Kidney (tissue), 13 donors: ENCODE measurements at regions not wholly inside any gene's neighbourhood (a gene's known extent, or its start where the extent isn't known, plus 50 kb on each side); places are given as distances from the start of the nearest gene placed in this dataset.

ENCODE experiments used
- DNase-seq, 5 donors: peaks; one replicate each; pipeline ENCODE4 v3.0.0-alpha.2; 2013 to 2020
- FAIRE-seq: peaks from 2 replicates; lab custom pipeline; 2012; peaks lifted over from hg19 to GRCh38; lab: Jason Lieb, UNC
- H3K27ac ChIP-seq, 2 donors: one replicate each; pipeline ENCODE4 v1.7.0; 2013; ENCODE audit warnings: low read depth in 2 of 2, low read length in 2 of 2, inconsistent platforms in 1 of 2
- H3K27me3 ChIP-seq: one replicate; pipeline ENCODE4 v1.7.1; 2013; ENCODE audit warnings: low read length, inconsistent platforms; ENCODE audit not compliant: control insufficient read depth, insufficient read depth
- H3K36me3 ChIP-seq, 3 donors: one replicate each; pipeline versions ENCODE4 v1.7.0 to v1.7.1; 2013; ENCODE audit warnings: low read length in 3 of 3, control low read depth in 1 of 3, inconsistent platforms in 1 of 3; ENCODE audit not compliant: insufficient read depth in 3 of 3, control insufficient read depth in 2 of 3
- H3K4me1 ChIP-seq, 3 donors: one replicate each; pipeline versions ENCODE4 v1.7.0 to v1.7.1; 2013; ENCODE audit warnings: low read length in 3 of 3, inconsistent platforms in 1 of 3, low read depth in 1 of 3; ENCODE audit not compliant: control insufficient read depth in 2 of 3, insufficient read depth in 2 of 3
- H3K4me3 ChIP-seq, 3 donors: one replicate each; pipeline versions ENCODE4 v1.7.0 to v1.8.1; 2013; ENCODE audit warnings: low read length in 3 of 3, control low read depth in 1 of 3, inconsistent platforms in 1 of 3
- H3K9ac ChIP-seq, 3 donors: one replicate each; pipeline versions ENCODE4 v1.7.0 to v1.7.1; 2013; ENCODE audit warnings: low read length in 3 of 3, control low read depth in 1 of 3, inconsistent platforms in 1 of 3
- H3K9me3 ChIP-seq, 3 donors: one replicate each; pipeline versions ENCODE4 v1.7.0 to v1.7.1; 2013; ENCODE audit warnings: low read length in 3 of 3, control low read depth in 1 of 3, inconsistent platforms in 1 of 3; ENCODE audit not compliant: control insufficient read depth in 2 of 3, insufficient read depth in 1 of 3
- CTCF ChIP-seq: IDR thresholded peaks from 3 replicates; pipeline ENCODE4 v1.5.1; 2012; ENCODE audit warnings: mild to moderate bottlenecking, moderate library complexity, borderline replicate concordance; ENCODE audit not compliant: insufficient read depth; ENCODE audit errors: extremely low read depth
- intact Hi-C: fragments of 100-400 bp; cut with DNase I; formaldehyde crosslinking; loops from one replicate; pipeline ENCODE4 v1.11.1; 2022
- donor health status: control.
- donor health status: control.
- donor health status: control.
- donor health status: control.
- donor health status: control.
- donor health status: DM: yes; HTN: yes; CAD: no.
- donor health status: Normal renal cell carcinoma (clear cell type).

GRCh38 chr1:95620076-95620475 lies 386.1 kb downstream of the RWDD3 start:
- H3K9me3 ChIP-seq: no peaks in the 10 kb centered on the region
- H3K27me3 ChIP-seq: no peaks in the 10 kb centered on the region
- DNase-seq (no peak), FAIRE-seq (no peak)
- no peak for TF ChIP-seq CTCF
- H3K4me1 ChIP-seq: no peaks in the 10 kb centered on the region
- no peak overlapping the region for H3K27ac ChIP-seq
- no peak overlapping the region for H3K4me3 ChIP-seq
- H3K9ac ChIP-seq: no peak overlapping the region
- intact Hi-C loops: no loop called here
- H3K36me3 ChIP-seq: no peaks in the 10 kb centered on the region

GRCh38 chr1:95622609-95623008 lies 388.6 kb downstream of the RWDD3 start:
- H3K9me3 ChIP-seq: no peaks in the 10 kb centered on the region
- intact Hi-C loops: no loop called here
- TF ChIP-seq CTCF: no peak
- no peaks in the 10 kb centered on the region for H3K36me3 ChIP-seq
- H3K4me1 ChIP-seq: no peaks in the 10 kb centered on the region
- H3K9ac ChIP-seq: no peak overlapping the region
- H3K27ac ChIP-seq: no peak overlapping the region
- DNase-seq (no peak), FAIRE-seq (no peak)
- H3K27me3 ChIP-seq: no peaks in the 10 kb centered on the region
- H3K4me3 ChIP-seq: no peak overlapping the region

- no peak for TF ChIP-seq CTCF
- FAIRE-seq (no peak), DNase-seq (no peak)
- intact Hi-C loops: no loop called here
- H3K4me3 ChIP-seq: no peak overlapping the region
- H3K9me3 ChIP-seq: no peaks in the 10 kb centered on the region
- H3K9ac ChIP-seq: no peak overlapping the region
- no peaks in the 10 kb centered on the region for H3K27me3 ChIP-seq
- no peaks in the 10 kb centered on the region for H3K36me3 ChIP-seq
- H3K4me1 ChIP-seq: no peaks in the 10 kb centered on the region
- H3K27ac ChIP-seq: no peak overlapping the region
These were observed 391.2 kb downstream of the RWDD3 start for GRCh38 chr1:95625224-95625623.

GRCh38 chr1:95627244-95627643 lies 393.2 kb downstream of the RWDD3 start:
- DNase-seq (no peak), FAIRE-seq (no peak)
- Histone ChIP-seq H3K27ac (no peak overlapping the region), H3K4me1 (no peaks in the 10 kb centered on the region), H3K4me3 (no peak overlapping the region), H3K27me3 (no peaks in the 10 kb centered on the region), H3K9me3 (no peaks in the 10 kb centered on the region), H3K9ac (no peak overlapping the region), H3K36me3 (no peaks in the 10 kb centered on the region)
- no peak for TF ChIP-seq CTCF
- intact Hi-C loops: no loop called here
